ENCODE measurements at regions not wholly inside any gene's neighbourhood (a gene's known extent, or its start where the extent isn't known, plus 50 kb on each side); places are given as distances from the start of the nearest gene placed in this dataset.

DNA sequence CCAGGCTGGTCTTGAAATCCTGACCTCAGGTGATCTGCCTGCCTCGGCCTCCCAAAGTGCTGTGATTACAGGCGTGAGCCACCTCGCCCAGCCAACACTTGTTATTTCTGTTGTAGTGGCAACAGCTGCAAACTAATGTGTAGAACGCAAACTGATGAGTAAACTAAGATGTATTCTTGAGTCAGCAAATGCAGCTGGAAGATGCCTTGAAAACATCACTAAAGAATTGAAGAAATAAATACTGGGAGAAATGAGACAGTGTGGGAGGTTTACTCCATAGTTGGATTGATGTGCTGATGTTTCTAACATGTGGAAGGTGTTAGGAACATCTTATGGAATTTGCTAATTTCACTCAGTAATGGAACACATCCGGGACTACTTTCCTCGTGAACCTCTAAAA lies 61.3 kb upstream of the KCNE2 start:
- Histone ChIP-seq H3K27me3 (no peaks in the 10 kb centered on the region), H3K4me3 (no peak overlapping the region), H3K9me3 (no peaks in the 10 kb centered on the region), H3K27ac (no peak overlapping the region), H3K4me1 (no peaks in the 10 kb centered on the region), H3K36me3 (no peaks in the 10 kb centered on the region)
- DNase-seq = no peak
- TF ChIP-seq POLR2A (IDR thresholded peaks at IDR 0.05) = no peak
- TF ChIP-seq, protein P1, sequence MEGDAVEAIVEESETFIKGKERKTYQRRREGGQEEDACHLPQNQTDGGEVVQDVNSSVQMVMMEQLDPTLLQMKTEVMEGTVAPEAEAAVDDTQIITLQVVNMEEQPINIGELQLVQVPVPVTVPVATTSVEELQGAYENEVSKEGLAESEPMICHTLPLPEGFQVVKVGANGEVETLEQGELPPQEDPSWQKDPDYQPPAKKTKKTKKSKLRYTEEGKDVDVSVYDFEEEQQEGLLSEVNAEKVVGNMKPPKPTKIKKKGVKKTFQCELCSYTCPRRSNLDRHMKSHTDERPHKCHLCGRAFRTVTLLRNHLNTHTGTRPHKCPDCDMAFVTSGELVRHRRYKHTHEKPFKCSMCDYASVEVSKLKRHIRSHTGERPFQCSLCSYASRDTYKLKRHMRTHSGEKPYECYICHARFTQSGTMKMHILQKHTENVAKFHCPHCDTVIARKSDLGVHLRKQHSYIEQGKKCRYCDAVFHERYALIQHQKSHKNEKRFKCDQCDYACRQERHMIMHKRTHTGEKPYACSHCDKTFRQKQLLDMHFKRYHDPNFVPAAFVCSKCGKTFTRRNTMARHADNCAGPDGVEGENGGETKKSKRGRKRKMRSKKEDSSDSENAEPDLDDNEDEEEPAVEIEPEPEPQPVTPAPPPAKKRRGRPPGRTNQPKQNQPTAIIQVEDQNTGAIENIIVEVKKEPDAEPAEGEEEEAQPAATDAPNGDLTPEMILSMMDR (IDR thresholded peaks at IDR 0.05) = no peak
- intact Hi-C loops (cut with DNase I; ENCODE audit: low total_unique reads) = no loop called here

DNA sequence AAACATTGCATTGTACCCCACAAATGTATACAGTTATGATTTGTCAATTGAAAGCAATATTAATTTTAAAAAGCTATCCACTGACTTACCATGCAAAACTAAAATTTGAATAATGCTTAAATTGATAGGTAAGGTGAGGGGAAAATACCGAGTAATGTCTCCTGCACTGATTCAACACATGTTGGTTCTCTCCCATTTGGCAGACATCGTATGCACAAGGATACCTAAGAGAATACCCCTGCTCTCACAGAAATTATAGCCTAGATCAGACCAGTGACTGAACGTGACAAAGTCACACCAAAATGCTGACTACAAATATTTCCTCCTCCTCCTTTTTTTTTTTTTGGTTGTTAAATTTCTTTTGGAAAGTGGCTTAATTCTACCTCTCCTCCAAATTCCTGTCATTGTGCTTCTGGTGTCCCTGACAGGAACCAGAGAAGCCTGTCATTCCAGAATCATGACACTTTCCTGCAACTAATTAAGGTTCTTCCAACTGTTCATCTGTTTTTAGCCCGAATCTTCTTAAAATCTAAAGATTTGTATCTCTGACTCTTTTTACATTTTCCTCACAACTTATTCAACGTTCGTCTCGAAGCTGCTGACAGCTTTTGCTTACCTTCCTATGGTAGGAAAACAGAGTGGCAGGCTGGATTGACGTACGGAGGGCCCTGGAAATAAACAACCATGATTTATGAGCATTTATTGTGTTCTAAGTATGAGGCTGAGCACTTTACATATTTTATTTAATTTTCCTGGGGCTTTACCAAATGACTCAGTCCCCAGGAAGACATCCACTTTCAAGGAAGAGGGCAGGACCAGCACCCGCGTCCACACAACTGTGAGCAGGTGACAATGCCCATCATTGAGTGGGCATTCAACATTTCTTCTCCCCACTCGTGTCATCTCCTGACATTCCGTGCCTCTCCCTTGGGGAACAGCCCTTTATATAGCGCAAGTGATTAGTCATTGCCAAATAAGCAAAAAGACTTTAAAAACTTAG lies 57.9 kb upstream of the KCNE2 start:
- H3K4me3 ChIP-seq = no peak overlapping the region

GRCh38 chr21:34307991-34308532 lies 55.7 kb upstream of the KCNE2 start:
- no peaks in the 10 kb centered on the region for H3K27me3 ChIP-seq
- no peak for DNase-seq

More for the DNA sequence above, 57.9 kb upstream of the KCNE2 start:
- Histone ChIP-seq H3K27ac (no peak overlapping the region), H3K36me3 (no peaks in the 10 kb centered on the region), H3K9me3 (no peaks in the 10 kb centered on the region), H3K4me1 (no peaks in the 10 kb centered on the region), H3K27me3 (no peaks in the 10 kb centered on the region)
- no peak for DNase-seq
- intact Hi-C loops (cut with DNase I; ENCODE audit: low total_unique reads) = no loop called here
- TF ChIP-seq, protein P1 (IDR thresholded peaks at IDR 0.05) = no peak
- no peak for TF ChIP-seq POLR2A (IDR thresholded peaks at IDR 0.05)

DNA sequence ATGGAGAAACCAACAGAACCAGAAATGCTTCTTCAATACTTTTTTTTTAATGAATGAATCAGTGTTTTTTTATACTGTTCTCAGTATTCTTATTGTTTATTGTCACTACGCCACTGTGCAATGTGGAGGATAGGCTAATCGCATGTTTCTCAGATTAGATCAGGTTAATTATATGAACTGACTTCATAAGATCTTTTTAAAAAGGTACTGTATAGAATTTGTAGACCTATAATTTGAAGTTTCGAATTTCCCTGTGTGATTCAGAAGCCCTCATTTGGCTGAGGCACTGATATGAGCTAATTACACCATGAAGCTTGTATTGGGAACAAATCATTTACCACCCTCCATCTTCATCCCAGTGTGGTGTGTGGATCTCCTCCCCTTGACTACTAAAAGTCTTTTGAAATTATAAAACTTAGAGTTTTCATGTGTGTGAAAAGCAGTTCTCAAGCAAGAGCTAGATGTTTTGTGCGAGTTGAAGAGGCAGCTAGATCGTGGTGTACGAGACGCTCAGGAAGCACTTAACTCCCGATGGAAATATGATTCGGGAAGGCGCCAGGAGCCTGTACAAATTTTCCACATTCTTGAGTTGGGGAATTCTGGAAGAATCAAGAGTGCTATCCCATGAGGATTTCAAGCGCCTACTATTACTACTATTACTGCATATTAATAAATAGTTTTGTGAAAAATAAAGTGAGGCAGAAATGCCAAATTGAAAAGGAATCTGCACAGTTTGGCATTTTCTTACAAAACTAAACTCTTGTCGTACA lies 52.1 kb upstream of the KCNE2 start:
- Histone ChIP-seq H3K9me3 (no peaks in the 10 kb centered on the region), H3K27me3 (no peaks in the 10 kb centered on the region), H3K4me3 (no peak overlapping the region), H3K27ac (no peak overlapping the region), H3K36me3 (no peaks in the 10 kb centered on the region), H3K4me1 (no peaks in the 10 kb centered on the region)
- no peak for DNase-seq
- TF ChIP-seq, protein P1 (IDR thresholded peaks at IDR 0.05) = no peak
- no peak for TF ChIP-seq POLR2A (IDR thresholded peaks at IDR 0.05)
- intact Hi-C loops (cut with DNase I; ENCODE audit: low total_unique reads) = no loop called here

More at GRCh38 chr21:34307991-34308532, 55.7 kb upstream of the KCNE2 start:
- H3K4me3 ChIP-seq = no peak overlapping the region
- H3K36me3 ChIP-seq = no peaks in the 10 kb centered on the region
- H3K4me1 ChIP-seq = no peaks in the 10 kb centered on the region
- H3K27ac ChIP-seq = no peak overlapping the region
- TF ChIP-seq, protein P1 (IDR thresholded peaks at IDR 0.05) = no peak
- no peak for TF ChIP-seq POLR2A (IDR thresholded peaks at IDR 0.05)
- no peaks in the 10 kb centered on the region for H3K9me3 ChIP-seq
- intact Hi-C loops (cut with DNase I; ENCODE audit: low total_unique reads) = no loop called here

All from uterus (tissue), 3 donors.